Activated CD4-positive, alpha-beta T cell treated with anti-CD3 and anti-CD28 coated beads for 36 hours (primary cell): ENCODE measurements at regions not wholly inside any gene's neighbourhood (a gene's known extent, or its start where the extent isn't known, plus 50 kb on each side); places are given as distances from the start of the nearest gene placed in this dataset.

Experiments
- ATAC-seq: fragments of 200-7000 bp; cut with Tn5 transposase; one replicate; pipeline ENCODE4 v1.10.0; 2021; ENCODE audit warnings: mild to moderate bottlenecking, moderate library complexity
- CTCF ChIA-PET: fragments of 350-600 bp; sonication (Branson Sonifier 250); formaldehyde crosslinking; loops from one replicate; lab custom pipeline; 2021; ENCODE audit warnings: antibody characterized with exemption; lab: Charles Lee
- POLR2A ChIA-PET: fragments of 350-600 bp; sonication (Branson Sonifier 250); formaldehyde crosslinking; loops from one replicate; lab custom pipeline; 2021; ENCODE audit warnings: antibody characterized with exemption, inconsistent platforms; lab: Charles Lee
- DNase-seq: peaks from one replicate; pipeline ENCODE4 v3.0.0-alpha.2; 2020
- H3K27ac Mint-ChIP-seq: one replicate; pipeline ENCODE4 v1.8.0; 2021; ENCODE audit warnings: mixed read lengths
- H3K27me3 Mint-ChIP-seq: one replicate; pipeline ENCODE4 v1.8.0; 2021; ENCODE audit warnings: mixed read lengths
- H3K36me3 Mint-ChIP-seq: one replicate; pipeline ENCODE4 v1.8.0; 2021; ENCODE audit warnings: low read depth, mixed read lengths
- H3K4me1 Mint-ChIP-seq: one replicate; pipeline ENCODE4 v1.8.0; 2021; ENCODE audit warnings: mixed read lengths
- H3K4me3 Mint-ChIP-seq: one replicate; pipeline ENCODE4 v1.8.0; 2021; ENCODE audit warnings: mild to moderate bottlenecking, moderate library complexity, mixed read lengths
- H3K9me3 Mint-ChIP-seq: one replicate; pipeline ENCODE4 v1.8.0; 2021; ENCODE audit warnings: low read depth, mixed read lengths
- intact Hi-C, 2 experiments: fragments of 100-400 bp; cut with DNase I in 1 of 2; cut with micrococcal nuclease in 1 of 2; formaldehyde crosslinking; loops; one replicate each; pipeline versions ENCODE4 v1.14.2 to v1.15.1; 2022 to 2024; cut with DNase I, micrococcal nuclease

GRCh38 chr10:90451283-90451682, 406.6 kb downstream of the HTR7 start:
- DNase-seq (no peak), ATAC-seq (no peak)
- H3K36me3 Mint-ChIP-seq, result no peaks in the 10 kb centered on the region
- H3K9me3 Mint-ChIP-seq, result no peaks in the 10 kb centered on the region
- intact Hi-C loops, result no loop called here
- ChIA-PET CTCF (no interaction called here), POLR2A (no interaction called here)
- no peaks in the 10 kb centered on the region for H3K4me1 Mint-ChIP-seq
- no peaks in the 10 kb centered on the region for H3K27me3 Mint-ChIP-seq
- no peak overlapping the region for H3K4me3 Mint-ChIP-seq
- H3K27ac Mint-ChIP-seq, result no peak overlapping the region

- Mint-ChIP-seq H3K9me3 (no peaks in the 10 kb centered on the region), H3K27me3 (no peaks in the 10 kb centered on the region), H3K27ac (no peak overlapping the region), H3K36me3 (no peaks in the 10 kb centered on the region), H3K4me1 (no peaks in the 10 kb centered on the region), H3K4me3 (no peak overlapping the region)
- DNase-seq (no peak), ATAC-seq (no peak)
- intact Hi-C loops, result no loop called here
- CTCF ChIA-PET, result no interaction called here
- POLR2A ChIA-PET, result no interaction called here
These were observed 399.8 kb downstream of the HTR7 start for GRCh38 chr10:90458054-90458453.

GRCh38 chr10:90458571-90458970, 399.3 kb downstream of the HTR7 start:
- no peak overlapping the region for H3K27ac Mint-ChIP-seq
- no peaks in the 10 kb centered on the region for H3K9me3 Mint-ChIP-seq
- no peak overlapping the region for H3K4me3 Mint-ChIP-seq
- POLR2A ChIA-PET, result no interaction called here
- no peaks in the 10 kb centered on the region for H3K4me1 Mint-ChIP-seq
- H3K36me3 Mint-ChIP-seq, result no peaks in the 10 kb centered on the region
- no peaks in the 10 kb centered on the region for H3K27me3 Mint-ChIP-seq
- intact Hi-C loops, result no loop called here
- CTCF ChIA-PET, result no interaction called here
- ATAC-seq (no peak), DNase-seq (no peak)

- CTCF ChIA-PET, result no interaction called here
- Mint-ChIP-seq H3K9me3 (no peaks in the 10 kb centered on the region), H3K4me1 (no peaks in the 10 kb centered on the region), H3K36me3 (no peaks in the 10 kb centered on the region), H3K4me3 (no peak overlapping the region), H3K27ac (no peak overlapping the region), H3K27me3 (no peaks in the 10 kb centered on the region)
- DNase-seq (no peak), ATAC-seq (no peak)
- POLR2A ChIA-PET, result no interaction called here
- intact Hi-C loops, result no loop called here
These were observed 396.2 kb downstream of the HTR7 start for GRCh38 chr10:90461437-90462155.

GRCh38 chr10:90462749-90463470, 394.9 kb downstream of the HTR7 start:
- Mint-ChIP-seq H3K36me3 (no peaks in the 10 kb centered on the region), H3K27me3 (no peaks in the 10 kb centered on the region), H3K27ac (no peak overlapping the region), H3K4me1 (no peaks in the 10 kb centered on the region), H3K4me3 (no peak overlapping the region), H3K9me3 (no peaks in the 10 kb centered on the region)
- CTCF ChIA-PET, result interaction anchor here (1.0 kb wide), 1 partner anchor 420 kb away, joined by 3 read pairs; no protein-coding TSS in a partner anchor
- ATAC-seq, result no peak
- DNase-seq, result no peak
- POLR2A ChIA-PET, result no interaction called here
- intact Hi-C loops, result no loop called here

GRCh38 chr10:90464329-90464728, 393.5 kb downstream of the HTR7 start:
- no peak for ATAC-seq
- H3K4me3 Mint-ChIP-seq, result no peak overlapping the region
- ChIA-PET CTCF (no interaction called here), POLR2A (no interaction called here)
- no peak for DNase-seq
- H3K27me3 Mint-ChIP-seq, result no peaks in the 10 kb centered on the region
- intact Hi-C loops, result no loop called here
- H3K36me3 Mint-ChIP-seq, result no peaks in the 10 kb centered on the region
- H3K9me3 Mint-ChIP-seq, result no peaks in the 10 kb centered on the region
- H3K4me1 Mint-ChIP-seq, result no peaks in the 10 kb centered on the region
- H3K27ac Mint-ChIP-seq, result no peak overlapping the region

GRCh38 chr10:90470966-90471365, 386.9 kb downstream of the HTR7 start:
- DNase-seq (no peak), ATAC-seq (no peak)
- Mint-ChIP-seq H3K36me3 (no peaks in the 10 kb centered on the region), H3K4me3 (no peak overlapping the region), H3K9me3 (peaks cover 2% of the 10 kb centered on the region), H3K4me1 (no peaks in the 10 kb centered on the region), H3K27me3 (no peaks in the 10 kb centered on the region), H3K27ac (no peak overlapping the region)
- intact Hi-C loops, result no loop called here
- ChIA-PET POLR2A (no interaction called here), CTCF (no interaction called here)

- ChIA-PET POLR2A (no interaction called here), CTCF (no interaction called here)
- H3K27me3 Mint-ChIP-seq, result no peaks in the 10 kb centered on the region
- DNase-seq (no peak), ATAC-seq (no peak)
- H3K4me1 Mint-ChIP-seq, result no peaks in the 10 kb centered on the region
- no peaks in the 10 kb centered on the region for H3K36me3 Mint-ChIP-seq
- no peak overlapping the region for H3K4me3 Mint-ChIP-seq
- H3K9me3 Mint-ChIP-seq, result no peaks in the 10 kb centered on the region
- no peak overlapping the region for H3K27ac Mint-ChIP-seq
- intact Hi-C loops, result no loop called here
These were observed 377.4 kb downstream of the HTR7 start for GRCh38 chr10:90480466-90480865.

GRCh38 chr10:90481326-90481923, 376.4 kb downstream of the HTR7 start:
- H3K4me3 Mint-ChIP-seq, result no peak overlapping the region
- no peaks in the 10 kb centered on the region for H3K36me3 Mint-ChIP-seq
- intact Hi-C loops, result no loop called here
- no peaks in the 10 kb centered on the region for H3K27me3 Mint-ChIP-seq
- ChIA-PET POLR2A (no interaction called here), CTCF (no interaction called here)
- H3K4me1 Mint-ChIP-seq, result no peaks in the 10 kb centered on the region
- no peak for DNase-seq
- H3K9me3 Mint-ChIP-seq, result no peaks in the 10 kb centered on the region
- no peak overlapping the region for H3K27ac Mint-ChIP-seq
- no peak for ATAC-seq

GRCh38 chr10:90484518-90484917, 373.3 kb downstream of the HTR7 start:
- POLR2A ChIA-PET, result no interaction called here
- no peak overlapping the region for H3K27ac Mint-ChIP-seq
- intact Hi-C loops, result no loop called here

GRCh38 chr10:90494183-90494582, 363.7 kb downstream of the HTR7 start:
- Mint-ChIP-seq H3K27ac (no peak overlapping the region), H3K4me1 (no peaks in the 10 kb centered on the region), H3K27me3 (no peaks in the 10 kb centered on the region), H3K9me3 (peaks cover 31% of the 10 kb centered on the region), H3K36me3 (no peaks in the 10 kb centered on the region), H3K4me3 (no peak overlapping the region)
- CTCF ChIA-PET, result no interaction called here
- ATAC-seq (no peak), DNase-seq (no peak)
- intact Hi-C loops, result no loop called here
- POLR2A ChIA-PET, result no interaction called here

More at GRCh38 chr10:90484518-90484917, 373.3 kb downstream of the HTR7 start:
- ATAC-seq (no peak), DNase-seq (no peak)
- peaks cover 6% of the 10 kb centered on the region for H3K27me3 Mint-ChIP-seq
- CTCF ChIA-PET, result no interaction called here
- no peak overlapping the region for H3K4me3 Mint-ChIP-seq
- H3K36me3 Mint-ChIP-seq, result no peaks in the 10 kb centered on the region
- no peaks in the 10 kb centered on the region for H3K4me1 Mint-ChIP-seq
- peaks cover 2% of the 10 kb centered on the region for H3K9me3 Mint-ChIP-seq

- no peaks in the 10 kb centered on the region for H3K9me3 Mint-ChIP-seq
- CTCF ChIA-PET, result interaction anchor here (0.6 kb wide), 1 partner anchor 39 kb away, joined by 3 read pairs; no protein-coding TSS in a partner anchor
- H3K36me3 Mint-ChIP-seq, result no peaks in the 10 kb centered on the region
- no peaks in the 10 kb centered on the region for H3K4me1 Mint-ChIP-seq
- ATAC-seq (no peak), DNase-seq (no peak)
- intact Hi-C loops, result no loop called here
- POLR2A ChIA-PET, result no interaction called here
- no peak overlapping the region for H3K4me3 Mint-ChIP-seq
- no peak overlapping the region for H3K27ac Mint-ChIP-seq
- peaks cover 2% of the 10 kb centered on the region for H3K27me3 Mint-ChIP-seq
These were observed 353.7 kb downstream of the HTR7 start for GRCh38 chr10:90504172-90504571.
